NCI-H526 (cell line): ENCODE measurements at regions not wholly inside any gene's neighbourhood (a gene's known extent, or its start where the extent isn't known, plus 50 kb on each side); places are given as distances from the start of the nearest gene placed in this dataset.
A peak's percentile ranks its signal among the peaks of the same experiment; 100 is the strongest.
"Not testable (repeated sequence)": the region's sequence is repeated elsewhere in the genome, so short reads cannot be mapped to it uniquely, and the experiment has no call there.

Source experiments
- DNase-seq, 2 experiments: peaks; one replicate each; lab custom pipeline; 2025; lab: John Stamatoyannopoulos, UW

DNA sequence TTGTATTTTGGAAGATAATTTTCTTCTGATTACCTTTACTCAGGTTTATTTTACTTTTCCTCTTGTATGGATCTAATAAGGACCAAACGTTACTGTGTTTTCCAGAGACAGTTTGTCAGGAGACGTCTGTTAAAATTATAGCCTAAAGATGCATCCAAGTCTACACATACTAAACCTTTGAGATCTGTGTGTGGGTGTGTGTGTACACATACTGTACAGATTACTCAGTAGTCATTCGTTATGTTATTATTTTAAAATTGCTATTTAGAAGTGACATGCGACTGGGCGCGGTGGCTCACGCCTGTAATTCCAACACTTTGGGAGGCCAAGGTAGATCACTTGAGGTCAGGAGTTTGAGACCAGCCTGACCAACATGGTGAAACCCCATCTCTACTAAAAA is 51.6 kb upstream of the CNTLN start:
- no peak for DNase-seq

DNA sequence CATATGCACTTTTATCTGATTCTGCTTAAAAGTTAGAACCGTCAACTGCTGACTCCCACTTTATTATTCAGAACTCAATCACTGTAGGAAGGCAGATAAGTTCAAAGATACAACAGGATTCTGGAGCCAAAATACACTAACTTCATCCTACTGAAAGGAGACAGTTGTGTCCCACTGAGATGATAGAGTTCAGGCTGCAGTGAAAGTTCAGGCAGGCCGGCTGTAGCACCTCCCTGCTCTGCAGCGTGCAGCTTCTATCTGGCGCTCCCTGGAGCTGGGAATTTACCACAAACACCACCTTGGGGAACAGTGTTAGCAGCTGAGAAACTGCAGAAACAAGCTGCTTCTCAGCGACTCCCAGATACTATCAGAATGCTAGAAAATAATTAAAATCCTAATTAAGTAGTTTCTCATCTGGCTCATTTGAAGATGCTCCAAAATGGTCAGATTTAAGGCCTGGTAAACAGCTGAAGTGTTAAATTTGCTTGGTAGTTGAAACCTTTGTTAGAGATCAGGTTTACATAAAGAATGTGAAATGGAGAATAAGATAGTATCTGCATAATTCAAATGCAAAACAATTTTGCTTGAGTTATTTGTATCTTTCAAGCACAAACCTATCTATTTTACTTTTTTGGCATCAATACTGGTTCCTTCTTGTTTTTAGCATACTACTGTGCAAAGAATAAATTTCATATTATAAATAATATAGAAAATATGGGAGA is 52.3 kb upstream of the CNTLN start:
- peak in 1 of 2 experiments; percentile 30 for DNase-seq

DNA sequence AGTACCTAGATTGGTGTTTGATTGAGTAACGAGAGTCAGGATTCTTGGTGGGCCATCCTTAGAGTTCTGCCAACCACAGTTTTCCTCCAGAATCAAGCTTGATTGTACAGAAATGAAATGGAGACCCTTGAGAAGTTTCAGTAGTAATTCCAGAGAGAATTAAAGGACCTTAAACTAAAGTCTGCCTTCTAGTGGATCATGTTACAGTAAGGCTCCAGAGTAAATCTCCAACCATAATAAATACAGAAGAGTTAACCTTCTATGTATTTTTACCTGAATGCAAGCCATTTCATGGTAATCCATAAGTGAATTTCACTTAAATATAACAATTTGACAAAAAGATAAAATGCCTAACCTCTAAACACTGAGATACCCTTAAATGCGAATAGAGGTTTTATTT is 53.0 kb upstream of the CNTLN start:
- no peak for DNase-seq

DNA sequence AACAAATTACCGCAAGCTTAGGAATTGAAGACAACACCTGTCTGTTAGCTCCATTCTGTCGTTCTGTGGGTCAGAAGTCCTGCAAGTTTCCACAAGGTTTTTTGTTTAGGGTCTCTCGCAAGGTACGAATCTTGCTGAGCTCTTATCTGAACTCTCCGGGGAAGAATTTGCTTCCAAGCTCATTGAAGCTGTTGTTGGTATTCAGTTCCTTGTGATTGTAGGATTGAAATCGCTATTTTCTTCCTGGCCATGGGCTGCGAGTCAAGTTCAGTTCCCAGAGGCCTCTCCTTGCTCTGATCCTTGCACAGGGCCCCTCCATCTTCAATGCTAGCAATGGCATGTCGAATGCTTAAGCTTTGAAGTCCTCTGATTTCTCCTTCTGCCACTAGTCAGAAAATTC is 53.5 kb upstream of the CNTLN start:
- no peak for DNase-seq

DNA sequence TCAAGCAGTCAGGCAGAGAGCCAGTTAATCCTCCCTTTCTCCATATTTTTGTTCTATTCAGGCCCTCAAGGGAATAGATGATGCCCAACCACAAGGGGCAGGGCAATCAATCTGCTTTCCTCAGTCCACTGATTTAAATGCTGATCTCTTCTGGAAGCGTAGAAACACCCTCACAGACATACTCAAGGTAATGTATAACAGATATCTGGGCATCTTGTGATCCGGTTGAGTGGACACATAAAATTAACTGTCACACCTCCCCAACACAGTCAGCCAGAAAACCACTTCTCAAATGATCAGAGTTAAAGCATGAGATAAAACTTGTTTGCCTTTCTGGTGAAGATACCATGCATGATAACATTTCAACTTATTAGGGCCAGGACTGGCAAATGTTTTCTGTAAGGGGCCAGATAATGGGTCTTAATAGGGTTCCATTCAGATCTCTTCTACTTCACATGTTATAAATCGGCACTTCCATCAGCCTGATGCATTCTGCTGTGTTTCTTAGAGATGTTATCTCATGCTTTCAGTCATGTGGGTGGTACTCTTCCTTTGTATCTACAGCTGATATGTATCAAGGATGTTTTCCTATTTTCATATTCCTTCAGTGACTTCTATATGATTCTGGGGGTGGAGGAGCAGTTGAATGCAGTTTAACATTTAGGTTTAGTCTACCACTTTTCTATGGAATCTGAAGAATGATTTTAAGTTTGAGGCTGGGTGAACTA is 58.9 kb upstream of the CNTLN start:
- DNase-seq, result no peak

DNA sequence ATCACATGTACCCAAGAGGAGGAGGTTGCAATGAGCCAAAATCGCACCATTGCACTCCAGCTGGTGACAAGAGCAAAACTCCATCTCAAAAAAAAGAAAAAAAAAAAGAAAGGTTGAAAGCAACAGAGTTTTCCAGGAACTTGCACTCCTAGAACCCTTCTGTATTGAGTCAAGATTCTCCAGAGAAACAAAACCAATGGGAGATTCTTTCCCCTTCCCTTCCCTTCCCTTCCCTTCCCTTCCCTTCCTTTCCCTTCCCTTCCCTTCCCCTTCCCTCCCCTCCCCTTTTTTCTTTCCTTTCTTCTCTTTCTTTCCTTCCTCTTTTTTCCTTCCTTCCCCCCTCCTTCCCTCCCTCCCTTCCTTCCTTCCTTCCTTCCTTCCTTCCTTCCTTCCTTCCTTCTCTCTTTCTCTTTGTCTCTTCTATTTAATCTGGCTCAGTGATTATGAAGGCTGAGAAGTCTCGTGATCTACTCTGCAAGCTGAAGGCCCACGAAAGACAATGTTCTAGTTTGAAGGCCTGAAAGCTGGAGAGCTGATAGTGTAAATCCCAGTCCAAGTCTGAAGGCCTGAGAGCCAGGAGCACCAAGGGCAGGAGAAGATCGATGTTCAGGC is 59.6 kb upstream of the CNTLN start:
- DNase-seq, result no peak

DNA sequence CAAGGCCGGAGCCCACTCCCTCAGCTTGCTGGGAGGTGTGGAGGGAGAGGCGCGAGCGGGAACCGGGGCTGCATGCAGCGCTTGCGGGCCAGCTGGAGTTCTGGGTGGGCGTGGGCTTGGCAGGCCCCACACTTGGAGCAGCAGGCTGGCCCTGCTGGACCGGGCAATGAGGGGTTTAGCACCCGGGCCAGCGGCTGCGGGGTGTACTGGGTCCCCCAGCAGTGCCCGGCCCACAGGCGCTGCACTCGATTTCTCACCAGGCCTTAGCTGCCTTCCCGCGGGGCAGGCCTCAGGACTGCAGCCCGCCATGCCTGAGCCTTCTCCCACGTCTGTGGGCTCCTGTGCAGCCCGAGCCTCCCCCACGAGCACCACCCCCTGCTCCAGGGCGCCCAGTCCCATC is 62.3 kb upstream of the CNTLN start:
- not testable (repeated sequence) for DNase-seq

DNA sequence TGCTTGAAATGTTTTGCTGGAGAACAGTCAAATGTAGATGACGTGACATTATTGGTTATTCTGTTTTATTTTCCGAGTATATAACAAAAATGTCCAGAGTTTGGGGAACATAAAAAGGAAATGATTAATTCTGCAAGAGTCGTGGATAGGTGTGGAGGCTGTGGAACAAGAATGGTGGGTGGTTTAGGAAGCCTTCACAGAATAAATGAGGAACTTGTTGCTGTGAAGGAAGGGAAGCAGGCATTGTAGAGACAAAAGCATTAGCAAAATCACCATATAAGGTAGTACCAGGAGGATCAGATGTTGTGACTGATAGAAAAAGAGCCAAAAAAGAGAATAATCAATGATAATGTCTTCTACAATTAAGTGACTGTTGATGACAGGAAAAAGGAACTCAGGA is 66.2 kb upstream of the CNTLN start:
- no peak for DNase-seq

DNA sequence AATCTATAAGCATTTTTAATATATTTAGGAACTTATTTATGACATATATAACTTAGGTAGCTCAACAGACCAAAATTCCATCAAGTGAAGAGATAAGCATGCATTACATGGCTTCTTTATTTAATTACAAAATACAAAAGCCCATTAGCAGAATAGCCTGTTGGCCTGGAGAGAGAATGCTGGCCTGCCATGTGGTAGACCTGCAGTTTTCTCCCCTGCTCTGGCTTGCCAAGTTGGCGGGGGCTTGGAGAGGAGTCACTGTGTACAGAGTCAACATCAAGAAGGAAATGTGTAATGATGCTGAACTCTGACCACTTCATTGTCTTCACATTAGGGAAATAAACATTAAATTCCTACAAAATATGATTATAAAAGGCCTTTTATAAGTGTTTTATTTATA is 69.8 kb upstream of the CNTLN start:
- DNase-seq, result no peak

DNA sequence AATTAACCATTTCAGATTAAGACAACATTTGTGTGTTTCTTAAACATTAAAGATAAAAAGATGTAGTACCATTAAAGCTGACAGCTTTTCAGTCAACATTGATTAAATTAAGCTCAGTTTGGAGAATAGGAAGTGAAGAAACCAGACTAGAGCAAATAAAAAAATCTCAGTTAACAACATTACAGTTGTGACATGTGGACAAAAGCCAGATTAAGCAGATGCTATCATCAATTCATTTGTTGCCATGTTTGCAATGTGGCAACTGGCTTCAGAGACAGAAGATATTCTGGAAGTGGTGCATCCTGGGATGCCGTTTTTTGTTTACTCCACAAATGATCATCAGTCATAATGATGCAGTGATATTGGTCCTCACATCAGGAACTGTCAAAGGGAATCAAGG is 70.3 kb upstream of the CNTLN start:
- no peak for DNase-seq

DNA sequence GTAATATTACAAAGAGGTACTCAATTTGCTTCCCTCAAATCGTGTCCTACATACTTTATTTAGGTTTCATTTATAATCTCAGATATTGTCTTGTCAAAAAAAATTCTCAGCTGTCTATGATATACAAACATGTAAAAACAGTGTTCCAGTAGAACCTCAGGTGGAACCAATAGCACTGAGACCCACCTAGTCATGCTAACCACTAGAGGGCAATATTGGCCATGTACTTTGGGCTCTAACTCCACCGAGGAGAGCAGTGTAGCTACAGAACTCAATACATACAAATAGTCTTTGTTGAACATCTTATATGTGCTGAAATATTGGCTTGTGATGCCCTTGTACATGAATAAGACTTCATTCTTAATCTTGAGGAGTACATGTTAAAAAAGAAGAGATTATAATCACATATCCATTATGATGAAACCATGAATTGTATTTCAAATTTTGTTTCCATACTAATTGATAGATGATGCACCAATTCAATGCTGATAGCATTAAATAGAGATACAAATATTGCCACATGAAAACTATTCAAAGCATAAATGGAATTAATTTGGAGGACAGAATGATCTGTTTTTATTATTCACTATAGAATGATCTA is 71.2 kb upstream of the CNTLN start:
- DNase-seq, result peak; percentile 53 to 80

DNA sequence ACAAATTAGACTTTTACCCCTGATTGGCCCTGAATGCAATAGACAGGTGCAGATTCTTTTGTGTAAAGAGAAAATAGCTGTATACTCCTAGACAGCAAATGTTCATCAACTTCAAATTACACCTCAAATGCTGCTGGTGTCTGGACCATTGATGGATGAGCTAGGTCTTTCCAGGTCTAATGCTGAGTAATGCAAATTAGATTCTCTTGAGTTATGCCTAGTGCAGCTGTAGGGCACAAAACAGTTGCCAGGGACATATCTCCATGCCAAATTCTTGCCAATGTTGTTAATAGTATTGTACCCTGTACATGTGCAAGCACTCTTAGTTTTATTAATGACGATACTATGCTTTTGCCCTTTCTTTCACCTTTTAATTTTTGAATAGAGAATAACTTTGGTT is 72.3 kb upstream of the CNTLN start:
- no peak for DNase-seq

DNA sequence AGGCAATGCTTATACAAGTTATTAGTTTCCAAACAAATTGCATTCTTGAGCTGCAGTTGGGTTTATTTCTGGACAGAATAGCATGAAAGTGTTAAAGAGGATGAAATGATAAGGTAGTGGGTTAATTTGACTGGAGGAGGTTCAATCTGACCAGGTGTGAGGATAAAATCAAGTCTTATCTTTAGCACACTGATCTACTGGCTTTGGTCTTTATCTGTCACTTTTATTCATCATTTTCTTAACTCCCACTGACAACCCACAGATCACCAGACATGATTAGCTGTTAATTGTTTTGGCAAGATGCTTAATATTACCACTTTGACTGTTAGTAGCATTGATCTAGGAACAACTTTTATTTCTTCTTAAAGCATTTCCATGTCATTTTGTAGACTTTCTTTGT is 74.4 kb upstream of the CNTLN start:
- no peak for DNase-seq

DNA sequence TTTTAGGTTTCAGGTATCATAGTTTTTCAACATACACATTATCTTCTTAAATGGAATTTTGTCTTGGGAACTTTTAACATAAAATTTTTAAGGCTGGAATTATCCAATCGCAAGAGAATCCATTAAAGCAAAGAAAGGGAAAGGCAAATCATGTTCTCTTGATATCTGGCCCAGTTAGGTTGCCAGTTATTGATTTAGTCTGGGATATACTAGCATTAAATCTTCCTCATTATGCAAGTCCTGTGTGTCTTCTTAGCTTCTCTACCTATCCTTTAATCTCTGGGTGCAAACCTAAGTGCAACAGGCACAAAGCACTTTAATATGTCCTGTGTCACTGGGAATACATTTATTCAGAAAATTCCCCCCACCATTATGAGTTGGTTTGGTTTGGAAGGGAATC is 75.4 kb upstream of the CNTLN start:
- DNase-seq, result no peak

DNA sequence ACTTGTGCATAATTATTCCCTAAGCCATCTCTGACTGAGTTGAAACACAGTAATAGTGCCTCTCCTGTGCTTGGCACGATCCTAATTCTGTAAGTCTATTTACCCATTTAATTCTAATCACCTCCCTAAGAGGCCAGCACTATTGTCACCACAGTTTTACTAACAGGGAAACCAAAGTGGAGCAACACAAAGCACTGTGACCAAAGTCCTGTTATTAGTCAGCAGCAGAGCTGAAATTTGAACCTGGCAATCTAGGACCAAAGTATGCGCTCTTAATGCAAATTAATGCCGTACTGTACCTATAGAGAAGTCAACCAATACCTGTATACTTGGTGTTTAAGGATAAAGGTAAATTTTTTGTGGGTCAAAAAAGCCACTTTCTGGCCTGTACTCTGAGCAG is 77.1 kb upstream of the CNTLN start:
- DNase-seq, result peak in 1 of 2 experiments; percentile 38

DNA sequence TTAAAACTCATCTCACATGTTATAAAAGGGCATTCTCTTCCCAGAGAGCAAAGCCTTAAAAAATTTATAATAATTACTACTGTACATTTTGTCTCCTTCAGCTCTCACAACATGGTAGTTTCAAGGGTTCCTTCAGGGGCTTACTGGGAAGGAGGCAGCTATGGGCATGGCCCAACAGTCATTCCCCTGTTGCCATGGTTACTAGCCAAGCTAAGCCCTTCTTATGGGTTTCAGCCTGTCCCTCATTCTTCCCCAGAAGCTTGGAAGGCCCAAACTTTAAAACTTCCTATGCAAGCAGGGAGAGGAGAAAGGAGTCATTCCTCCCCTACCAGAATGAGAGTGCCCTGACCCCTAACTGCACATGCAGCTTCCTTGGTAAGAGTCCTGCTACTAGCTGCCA is 82.2 kb upstream of the CNTLN start:
- DNase-seq, result no peak

DNA sequence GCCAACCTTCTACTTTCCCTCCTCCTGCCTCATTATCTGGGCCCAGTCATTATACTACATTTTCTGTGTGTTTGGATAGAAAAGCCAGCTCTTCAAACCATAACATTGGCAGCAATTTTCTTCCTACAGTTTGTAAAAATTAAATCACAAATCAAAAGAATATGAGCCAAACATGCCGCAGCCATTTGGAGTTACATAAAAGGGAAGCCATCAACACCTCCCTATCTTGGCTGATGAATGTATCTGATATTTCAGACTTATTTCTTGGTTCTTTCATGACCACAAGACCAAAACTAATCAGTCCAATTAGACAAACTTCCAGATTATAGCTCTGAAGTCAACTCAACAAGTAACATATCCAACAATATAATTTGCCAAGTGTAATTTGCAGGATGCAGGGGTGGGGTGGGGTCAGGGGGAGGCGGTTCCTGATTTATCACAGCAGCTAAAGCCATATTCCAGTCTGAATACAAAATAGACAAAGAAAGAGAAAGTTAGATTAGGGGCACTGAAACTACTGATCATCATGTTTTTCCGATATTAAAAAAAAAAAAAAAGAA is 89.4 kb upstream of the CNTLN start:
- DNase-seq, result no peak

DNA sequence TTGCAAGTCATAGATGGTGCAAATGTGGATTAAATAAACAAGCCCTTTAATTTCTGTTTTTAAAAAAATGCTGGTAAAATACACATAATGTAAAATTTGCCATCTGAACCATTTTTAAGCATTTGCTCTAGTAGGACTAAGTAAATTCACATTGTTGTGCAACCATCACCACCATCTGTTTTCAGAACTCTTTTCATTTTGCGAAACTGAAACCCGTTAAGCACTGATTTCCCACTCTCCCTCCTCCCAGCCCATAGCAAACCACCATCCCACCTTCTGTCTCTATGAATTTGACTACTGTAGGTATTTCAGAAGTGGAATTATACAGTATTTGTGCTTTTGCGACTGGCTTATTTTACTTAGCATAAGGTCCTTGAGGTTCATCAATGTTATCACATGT is 103.3 kb upstream of the CNTLN start:
- DNase-seq, result no peak

DNA sequence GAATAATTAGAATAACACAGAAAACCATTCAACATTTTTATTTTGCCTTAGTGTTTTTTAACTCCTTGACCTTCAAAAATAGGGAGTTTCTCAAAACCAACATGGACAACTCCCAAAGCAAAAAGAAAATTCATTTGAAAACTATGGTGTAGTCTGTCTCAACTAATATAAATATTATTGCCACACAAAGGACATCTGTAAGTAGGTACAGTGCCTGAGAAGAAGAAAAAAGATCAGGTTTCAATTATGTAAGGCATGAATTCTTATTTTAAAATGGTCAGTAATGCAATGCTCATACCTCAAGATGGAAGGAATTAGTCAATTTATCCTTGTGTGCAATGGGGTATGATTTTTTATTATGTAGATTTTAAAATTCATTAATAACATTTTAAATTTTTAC is 109.6 kb upstream of the CNTLN start:
- DNase-seq, result no peak

DNA sequence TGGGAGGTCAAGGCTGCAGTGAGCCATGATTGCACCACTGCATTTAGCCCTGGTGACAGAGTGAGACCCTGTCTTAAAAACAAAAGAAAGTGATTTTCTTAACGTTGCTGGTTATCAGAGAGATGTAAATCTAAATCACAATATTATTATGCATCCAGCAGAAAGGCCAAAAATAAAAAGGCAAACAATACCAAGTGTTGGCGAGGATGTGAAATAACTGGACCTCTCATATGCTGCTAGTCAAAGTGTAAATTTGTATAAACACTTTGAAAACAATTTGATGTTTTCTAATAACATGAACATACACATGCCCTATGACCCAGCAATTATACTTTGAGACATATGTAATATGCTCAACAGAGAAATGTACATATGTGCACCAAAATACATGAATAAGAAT is 110.7 kb upstream of the CNTLN start:
- DNase-seq, result no peak

DNA sequence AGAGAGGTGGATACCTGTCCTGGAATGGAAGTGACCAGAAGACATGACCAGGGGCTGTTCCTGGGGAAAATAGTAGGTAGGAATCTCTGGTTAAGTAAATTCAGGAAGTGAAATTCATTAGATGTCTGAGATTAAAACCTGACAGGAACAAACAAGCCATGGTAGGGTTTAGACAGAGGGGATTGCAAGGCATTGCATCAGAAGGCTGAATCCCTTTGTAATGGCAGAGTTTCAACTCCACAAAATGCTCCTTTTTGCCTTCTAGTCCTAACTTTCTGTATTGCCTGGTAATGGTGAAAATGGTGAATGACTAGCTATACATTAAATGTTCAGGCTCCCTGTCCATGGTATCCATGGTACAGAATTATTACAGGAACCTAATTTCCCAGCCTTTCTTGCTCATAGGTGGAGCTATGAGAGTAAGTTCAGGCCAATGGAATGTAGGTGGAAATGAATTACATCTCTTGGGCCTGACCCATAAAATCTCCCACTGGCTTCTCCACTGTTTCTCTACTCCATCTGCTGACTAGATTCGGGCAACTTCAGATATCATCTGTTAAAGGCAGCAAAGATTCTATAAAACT is 113.4 kb upstream of the CNTLN start:
- DNase-seq, result no peak

DNA sequence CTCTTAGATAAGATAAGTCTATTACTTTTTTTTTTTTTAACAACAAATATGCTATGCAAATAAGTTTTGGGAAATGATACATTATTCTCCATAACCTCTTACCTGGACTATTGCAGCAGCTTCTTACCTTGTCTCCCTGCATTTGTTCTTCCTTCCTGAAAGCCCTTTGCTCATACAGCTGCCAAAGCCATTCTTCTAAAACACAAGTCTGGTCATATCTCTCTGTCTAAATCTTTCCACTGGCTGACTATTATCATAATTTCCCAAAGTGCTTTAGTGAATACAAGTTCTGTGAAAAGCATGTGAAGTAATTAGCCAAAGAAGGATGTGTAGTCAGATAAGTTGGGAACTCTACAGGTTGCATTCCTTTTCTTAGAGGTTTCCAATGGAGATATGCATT is 115.4 kb upstream of the CNTLN start:
- no peak for DNase-seq
